ENCODE measurements at regions not wholly inside any gene's neighbourhood (a gene's known extent, or its start where the extent isn't known, plus 50 kb on each side); places are given as distances from the start of the nearest gene placed in this dataset.

- TF ChIP-seq CTCF (IDR thresholded peaks at IDR 0.05), result no peak
- Mint-ChIP-seq H3K27ac (ENCODE audit: unreplicated experiment) (no peak overlapping the region), H3K27me3 (ENCODE audit: unreplicated experiment) (no peaks in the 10 kb centered on the region), H3K4me1 (ENCODE audit: unreplicated experiment) (peaks cover 57% of the 10 kb centered on the region), H3K9me3 (ENCODE audit: unreplicated experiment) (no peaks in the 10 kb centered on the region), H3K4me3 (ENCODE audit: unreplicated experiment) (no peak overlapping the region), H3K36me3 (ENCODE audit: unreplicated experiment) (no peaks in the 10 kb centered on the region)
- no peak for DNase-seq (ENCODE audit: extremely low spot score, unreplicated experiment)
Observed at GRCh38 chr10:69726850-69727249, 74.9 kb upstream of the COL13A1 start.

- H3K27me3 Mint-ChIP-seq (ENCODE audit: unreplicated experiment), result no peaks in the 10 kb centered on the region
- no peak overlapping the region for H3K4me3 Mint-ChIP-seq (ENCODE audit: unreplicated experiment)
- no peak for TF ChIP-seq CTCF (IDR thresholded peaks at IDR 0.05)
- H3K27ac Mint-ChIP-seq (ENCODE audit: unreplicated experiment), result peak overlapping the region; percentile 75
- no peaks in the 10 kb centered on the region for H3K9me3 Mint-ChIP-seq (ENCODE audit: unreplicated experiment)
- peaks cover 60% of the 10 kb centered on the region for H3K4me1 Mint-ChIP-seq (ENCODE audit: unreplicated experiment)
- DNase-seq (ENCODE audit: extremely low spot score, unreplicated experiment), result no peak
- no peaks in the 10 kb centered on the region for H3K36me3 Mint-ChIP-seq (ENCODE audit: unreplicated experiment)
Observed at GRCh38 chr10:69728335-69728870, 73.3 kb upstream of the COL13A1 start.

GRCh38 chr10:69729326-69730048 lies 72.2 kb upstream of the COL13A1 start:
- Mint-ChIP-seq H3K36me3 (ENCODE audit: unreplicated experiment) (no peaks in the 10 kb centered on the region), H3K27me3 (ENCODE audit: unreplicated experiment) (no peaks in the 10 kb centered on the region), H3K4me3 (ENCODE audit: unreplicated experiment) (no peak overlapping the region), H3K9me3 (ENCODE audit: unreplicated experiment) (no peaks in the 10 kb centered on the region), H3K4me1 (ENCODE audit: unreplicated experiment) (peaks cover 67% of the 10 kb centered on the region), H3K27ac (ENCODE audit: unreplicated experiment) (peak overlapping the region; percentile 95)
- TF ChIP-seq CTCF (IDR thresholded peaks at IDR 0.05), result no peak
- DNase-seq (ENCODE audit: extremely low spot score, unreplicated experiment), result no peak

- Mint-ChIP-seq H3K27ac (ENCODE audit: unreplicated experiment) (peak overlapping the region; percentile 95), H3K4me3 (ENCODE audit: unreplicated experiment) (no peak overlapping the region), H3K4me1 (ENCODE audit: unreplicated experiment) (peaks cover 77% of the 10 kb centered on the region), H3K36me3 (ENCODE audit: unreplicated experiment) (no peaks in the 10 kb centered on the region), H3K9me3 (ENCODE audit: unreplicated experiment) (no peaks in the 10 kb centered on the region), H3K27me3 (ENCODE audit: unreplicated experiment) (no peaks in the 10 kb centered on the region)
- no peak for DNase-seq (ENCODE audit: extremely low spot score, unreplicated experiment)
- TF ChIP-seq CTCF (IDR thresholded peaks at IDR 0.05), result no peak
Observed at GRCh38 chr10:69730251-69731156, 71.2 kb upstream of the COL13A1 start.

GRCh38 chr10:69731184-69731583 lies 70.5 kb upstream of the COL13A1 start:
- no peaks in the 10 kb centered on the region for H3K36me3 Mint-ChIP-seq (ENCODE audit: unreplicated experiment)
- no peak overlapping the region for H3K4me3 Mint-ChIP-seq (ENCODE audit: unreplicated experiment)
- no peaks in the 10 kb centered on the region for H3K9me3 Mint-ChIP-seq (ENCODE audit: unreplicated experiment)
- peak; percentile 90 for DNase-seq (ENCODE audit: extremely low spot score, unreplicated experiment)
- peak; percentile 43 for TF ChIP-seq CTCF (IDR thresholded peaks at IDR 0.05)
- peak overlapping the region; percentile 95 for H3K27ac Mint-ChIP-seq (ENCODE audit: unreplicated experiment)
- no peaks in the 10 kb centered on the region for H3K27me3 Mint-ChIP-seq (ENCODE audit: unreplicated experiment)
- H3K4me1 Mint-ChIP-seq (ENCODE audit: unreplicated experiment), result peaks cover 84% of the 10 kb centered on the region

Data from osteocyte (in vitro differentiated cells).